Fibroblast of lung (primary cell): ENCODE measurements at regions not wholly inside any gene's neighbourhood (a gene's known extent, or its start where the extent isn't known, plus 50 kb on each side); places are given as distances from the start of the nearest gene placed in this dataset.

Source experiments
- DNase-seq, 2 donors: peaks; one replicate each; pipeline versions ENCODE4 v3.0.0 to v3.0.0-alpha.2; 2010; ENCODE audit warnings: low read depth in 2 of 2
- H2AFZ ChIP-seq: 2 replicates; pipeline ENCODE4 v1.5.1; 2012; ENCODE audit warnings: low read length, control low read depth, inconsistent platforms
- H3K27ac ChIP-seq: 2 replicates; pipeline ENCODE4 v1.5.1; 2011; ENCODE audit warnings: low read length, control low read depth; ENCODE audit not compliant: insufficient read depth
- H3K27me3 ChIP-seq: 2 replicates; pipeline ENCODE4 v1.5.1; 2011; ENCODE audit warnings: mild to moderate bottlenecking, low read length; ENCODE audit not compliant: control insufficient read depth, insufficient read depth
- H3K36me3 ChIP-seq: 2 replicates; pipeline ENCODE4 v1.5.1; 2011; ENCODE audit warnings: low read length; ENCODE audit not compliant: control insufficient read depth, insufficient read depth
- H3K4me1 ChIP-seq: 2 replicates; pipeline ENCODE4 v1.5.1; 2011; ENCODE audit warnings: low read length; ENCODE audit not compliant: control insufficient read depth, insufficient read depth; ENCODE audit errors: extremely low read depth
- H3K4me2 ChIP-seq: 2 replicates; pipeline ENCODE4 v1.5.1; 2011; ENCODE audit warnings: low read length, control low read depth; ENCODE audit not compliant: insufficient read depth; ENCODE audit errors: extremely low read depth
- H3K4me3 ChIP-seq, 4 experiments: fragments of 200-600 bp in 1 of 4; sonication (generic) in 1 of 4; replicated peaks in 1 of 4; 2 replicates each; pipeline ENCODE4 v1.5.1; 2011 to 2016; ENCODE audit warnings: low read length in 4 of 4, low read depth in 3 of 4, mild to moderate bottlenecking in 3 of 4, control low read depth in 2 of 4, inconsistent platforms in 1 of 4, mixed read lengths in 1 of 4; ENCODE audit not compliant: insufficient read depth in 1 of 4; ENCODE audit errors: control extremely low read depth in 1 of 4
- H3K79me2 ChIP-seq: 2 replicates; pipeline ENCODE4 v1.5.1; 2012; ENCODE audit warnings: mild to moderate bottlenecking, low read length, inconsistent platforms; ENCODE audit not compliant: control insufficient read depth, insufficient read depth
- H3K9ac ChIP-seq: 2 replicates; pipeline ENCODE4 v1.5.1; 2011; ENCODE audit warnings: mild to moderate bottlenecking, low read length, control low read depth; ENCODE audit not compliant: insufficient read depth
- H3K9me3 ChIP-seq: 2 replicates; pipeline ENCODE4 v1.5.1; 2012; ENCODE audit warnings: low read depth, low read length; ENCODE audit not compliant: control insufficient read depth, insufficient read depth
- H4K20me1 ChIP-seq: 2 replicates; pipeline ENCODE4 v1.5.1; 2011; ENCODE audit warnings: low read length; ENCODE audit not compliant: control insufficient read depth, insufficient read depth; ENCODE audit errors: extremely low read depth
- CTCF ChIP-seq, 2 donors: IDR thresholded peaks in 1 of 2; conservative IDR thresholded peaks in 1 of 2; 1 replicate in 1 of 2; 2 replicates in 1 of 2; pipeline ENCODE4 v1.5.1; 2011 to 2012; ENCODE audit warnings: low read length in 2 of 2, control low read depth in 1 of 2, inconsistent platforms in 1 of 2, low read depth in 1 of 2, mild to moderate bottlenecking in 1 of 2
- EZH2 ChIP-seq: IDR thresholded peaks from 2 replicates; pipeline ENCODE4 v1.5.1; 2012; ENCODE audit warnings: low read length, control low read depth, mild to moderate bottlenecking; ENCODE audit errors: missing control alignments

DNA sequence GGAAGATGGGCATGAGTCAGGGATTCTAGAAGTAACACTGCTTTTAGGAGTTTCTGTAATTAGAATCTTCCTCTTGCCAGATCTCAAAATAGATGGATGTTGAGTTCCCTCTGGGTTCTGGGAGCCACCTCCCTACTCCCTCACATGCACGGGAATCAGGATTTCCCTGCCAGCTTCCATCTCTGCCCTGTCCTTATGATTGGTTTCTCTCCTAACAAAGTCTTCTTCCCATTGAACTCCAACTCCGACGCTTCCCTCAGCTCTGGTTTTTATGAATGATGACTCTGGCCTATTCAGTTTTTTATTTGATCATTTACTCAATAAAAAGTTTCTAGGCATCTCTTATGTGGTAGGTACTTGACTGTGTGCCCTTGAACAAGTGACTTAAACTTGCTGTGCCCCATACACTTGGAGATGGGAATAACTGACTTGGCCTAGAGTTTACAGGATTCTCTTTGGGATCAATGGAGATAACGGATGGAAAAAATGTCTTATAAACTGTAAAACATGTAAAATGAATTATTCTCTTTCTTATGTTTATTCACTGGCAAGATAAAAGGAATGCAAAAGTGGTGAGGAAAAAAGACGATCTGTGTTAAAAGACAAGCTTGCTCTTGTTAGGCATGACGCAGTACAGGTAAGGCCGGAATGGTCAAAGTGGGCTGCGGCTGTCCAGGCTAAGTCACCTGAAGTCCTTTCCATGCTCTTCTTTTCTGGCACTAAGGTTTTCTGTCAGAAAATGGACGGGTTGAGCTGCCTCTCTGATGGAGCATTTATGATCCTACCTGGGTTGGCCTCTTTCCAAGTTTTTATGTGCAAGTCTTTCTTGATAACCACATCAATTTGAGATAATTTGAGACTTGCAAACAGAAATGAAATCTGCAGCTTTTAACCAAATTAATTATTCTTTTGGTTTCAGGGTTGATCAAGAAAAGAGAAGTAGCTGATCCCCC, 199.6 kb downstream of the MYCN start:
- Histone ChIP-seq H3K27ac (no peak overlapping the region), H3K79me2 (no peaks in the 10 kb centered on the region), H3K9me3 (no peaks in the 10 kb centered on the region), H4K20me1 (no peaks in the 10 kb centered on the region), H3K9ac (no peak overlapping the region), H3K36me3 (no peaks in the 10 kb centered on the region), H3K27me3 (no peaks in the 10 kb centered on the region), H2AFZ (no peak overlapping the region), H3K4me3 (no peak overlapping the region), H3K4me2 (no peak overlapping the region), H3K4me1 (no peaks in the 10 kb centered on the region)
- TF ChIP-seq CTCF (conservative IDR thresholded peaks at IDR 0.05 in 1 of 2, IDR thresholded peaks at IDR 0.05 in 1 of 2; ENCODE audit: low read depth in 1 of 2, low read length in 2 of 2) (no peak), EZH2 (no peak)
- no peak for DNase-seq

DNA sequence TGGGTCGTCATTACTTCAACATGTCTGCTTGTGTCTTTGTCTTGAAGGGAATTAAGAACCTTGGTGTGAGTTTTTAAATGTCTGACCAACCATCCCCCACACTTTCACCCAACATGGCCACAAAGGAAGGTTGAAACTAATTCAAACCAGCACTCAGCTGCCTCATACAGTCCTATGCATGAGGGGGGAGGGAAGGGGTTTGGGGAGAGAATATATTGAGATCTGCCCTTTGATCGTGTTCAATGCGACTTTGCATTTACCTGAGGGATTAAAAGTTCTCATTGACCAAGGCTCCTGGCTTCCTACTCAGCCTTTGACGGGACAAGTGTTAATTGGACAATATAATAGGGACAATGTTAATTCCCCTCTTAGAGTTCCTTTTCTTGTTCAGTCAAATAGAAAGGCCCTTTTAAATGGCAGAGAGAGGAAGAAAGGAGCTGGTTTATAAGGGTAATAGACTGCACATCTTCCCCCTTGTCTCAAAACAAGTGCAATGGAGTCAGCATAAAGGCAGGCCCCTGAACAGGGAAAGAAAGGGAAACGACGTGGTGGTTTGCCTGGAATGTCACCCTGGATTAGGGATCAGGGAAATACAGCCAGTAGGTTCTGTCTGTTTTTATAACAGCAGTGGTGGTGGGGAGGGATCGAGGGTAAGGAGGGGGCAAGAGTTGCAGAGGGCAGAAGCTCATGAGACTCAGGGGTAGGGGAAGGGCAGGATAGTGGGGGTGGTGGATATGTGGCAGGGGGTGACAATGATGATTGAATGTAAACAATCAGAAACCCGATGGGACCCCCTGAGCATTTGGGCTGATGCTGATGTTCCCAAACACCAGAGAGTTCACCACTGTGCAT, 198.7 kb downstream of the MYCN start:
- Histone ChIP-seq H3K36me3 (no peaks in the 10 kb centered on the region), H3K9me3 (no peaks in the 10 kb centered on the region), H4K20me1 (no peaks in the 10 kb centered on the region), H3K4me2 (no peak overlapping the region), H3K27ac (no peak overlapping the region), H3K27me3 (no peaks in the 10 kb centered on the region), H2AFZ (no peak overlapping the region), H3K79me2 (no peaks in the 10 kb centered on the region), H3K4me3 (no peak overlapping the region), H3K9ac (no peak overlapping the region), H3K4me1 (no peaks in the 10 kb centered on the region)
- DNase-seq, result no peak
- TF ChIP-seq CTCF (conservative IDR thresholded peaks at IDR 0.05 in 1 of 2, IDR thresholded peaks at IDR 0.05 in 1 of 2; ENCODE audit: low read depth in 1 of 2, low read length in 2 of 2) (no peak), EZH2 (no peak)

- TF ChIP-seq CTCF (conservative IDR thresholded peaks at IDR 0.05 in 1 of 2, IDR thresholded peaks at IDR 0.05 in 1 of 2; ENCODE audit: low read depth in 1 of 2, low read length in 2 of 2) (no peak), EZH2 (no peak)
- no peak for DNase-seq
These were observed 196.9 kb downstream of the MYCN start for GRCh38 chr2:16137080-16137755.

More at GRCh38 chr2:16137080-16137755, 196.9 kb downstream of the MYCN start:
- Histone ChIP-seq H3K9ac (no peak overlapping the region), H2AFZ (no peak overlapping the region), H3K9me3 (no peaks in the 10 kb centered on the region), H3K36me3 (no peaks in the 10 kb centered on the region), H3K79me2 (no peaks in the 10 kb centered on the region), H3K4me2 (no peak overlapping the region), H3K4me3 (no peak overlapping the region), H3K27me3 (no peaks in the 10 kb centered on the region), H4K20me1 (no peaks in the 10 kb centered on the region), H3K4me1 (no peaks in the 10 kb centered on the region), H3K27ac (no peak overlapping the region)
